A673 (cell line): ENCODE measurements at regions not wholly inside any gene's neighbourhood (a gene's known extent, or its start where the extent isn't known, plus 50 kb on each side); places are given as distances from the start of the nearest gene placed in this dataset.

ENCODE experiments used
- BruUV-seq: library from RNA; stranded (reverse); fragments of 400-500 nt; replicated peaks from 2 replicates; lab custom pipeline; 2021; lab: Mats Ljungman, UMichigan
- CTCF ChIA-PET: fragments of 300-600 bp; sonication (Branson Sonifier 250); formaldehyde crosslinking; loops from one replicate; lab custom pipeline; 2022; ENCODE audit warnings: antibody characterized with exemption; lab: Charles Lee
- POLR2A ChIA-PET: fragments of 300-600 bp; sonication (Branson Sonifier 250); formaldehyde crosslinking; loops from one replicate; lab custom pipeline; 2022; ENCODE audit warnings: antibody characterized with exemption; ENCODE audit not compliant: low non-redundant PET; lab: Charles Lee
- DNase-seq: peaks from one replicate; pipeline ENCODE4 v3.0.0-alpha.2; 2015; ENCODE audit warnings: low spot score
- H3K27ac ChIP-seq: fragments of 200-600 bp; sonication (generic); 2 replicates; pipeline ENCODE4 v1.5.1; 2016; ENCODE audit warnings: mixed run types, low read depth, mild to moderate bottlenecking, mixed read lengths, antibody characterized with exemption, low read length; ENCODE audit not compliant: poor library complexity, severe bottlenecking
- H3K27me3 ChIP-seq: fragments of 200-600 bp; sonication (generic); replicated peaks from 2 replicates; pipeline ENCODE4 v1.6.1; 2017; ENCODE audit warnings: mixed run types, low read depth, mild to moderate bottlenecking, mixed read lengths, antibody characterized with exemption, low read length; ENCODE audit not compliant: insufficient read depth, poor library complexity
- H3K36me3 ChIP-seq: fragments of 200-600 bp; sonication (generic); 2 replicates; pipeline ENCODE4 v1.6.1; 2016; ENCODE audit warnings: mixed run types, mild to moderate bottlenecking, mixed read lengths, antibody characterized with exemption, low read length; ENCODE audit not compliant: insufficient read depth, poor library complexity, severe bottlenecking
- H3K4me1 ChIP-seq: fragments of 200-600 bp; sonication (generic); 2 replicates; pipeline ENCODE4 v1.6.1; 2017; ENCODE audit warnings: mixed run types, mild to moderate bottlenecking, mixed read lengths, antibody characterized with exemption, low read length; ENCODE audit not compliant: insufficient read depth, poor library complexity, severe bottlenecking
- H3K4me3 ChIP-seq: fragments of 200-600 bp; sonication (generic); 2 replicates; pipeline ENCODE4 v1.5.1; 2016; ENCODE audit warnings: low read depth, mixed run types, mild to moderate bottlenecking, mixed read lengths, low read length; ENCODE audit not compliant: poor library complexity, severe bottlenecking
- H3K9me3 ChIP-seq: fragments of 200-600 bp; sonication (generic); 2 replicates; pipeline ENCODE4 v1.6.1; 2016; ENCODE audit warnings: mixed run types, low read depth, mild to moderate bottlenecking, mixed read lengths, antibody characterized with exemption, low read length; ENCODE audit not compliant: poor library complexity, severe bottlenecking
- EZH2 ChIP-seq: fragments of 200-600 bp; sonication (generic); IDR thresholded peaks from 2 replicates; pipeline ENCODE4 v1.6.1; 2017; ENCODE audit warnings: borderline replicate concordance, low read depth, mild to moderate bottlenecking, mixed read lengths, antibody characterized with exemption, low read length; ENCODE audit not compliant: poor library complexity, severe bottlenecking
- intact Hi-C: fragments of 100-400 bp; cut with micrococcal nuclease; formaldehyde crosslinking; loops from one replicate; pipeline ENCODE4 v1.10.0; 2022; ENCODE audit not compliant: unreplicated experiment
- TF ChIP-seq, protein P1 (sequence below): fragments of 300-800, 200-600 bp; sonication (generic); conservative IDR thresholded peaks from 2 replicates; pipeline ENCODE4 v1.5.1; 2017; ENCODE audit warnings: low read depth, mild to moderate bottlenecking, antibody characterized with exemption, low read length, moderate library complexity, mixed read lengths

DNA sequence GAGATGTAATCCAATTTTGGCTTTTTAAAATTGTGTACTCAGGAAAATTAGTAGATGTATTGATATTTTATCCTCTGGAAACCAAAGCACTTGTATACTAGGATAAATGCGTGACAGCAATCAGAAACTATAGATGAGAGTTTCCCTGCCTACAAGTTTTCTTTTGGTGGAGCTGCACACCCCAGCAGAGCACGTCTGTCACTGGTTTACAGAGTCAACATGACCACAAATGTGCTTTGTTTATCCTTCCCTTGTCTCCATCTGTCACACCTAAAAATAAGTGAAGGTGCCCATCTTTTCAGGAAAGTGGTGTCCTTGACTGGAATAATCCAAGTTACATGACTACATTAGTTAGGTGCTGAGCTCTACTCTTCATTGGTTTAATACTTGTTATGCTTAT is 210.4 kb upstream of the DSEL start:
- no peaks in the 10 kb centered on the region for H3K36me3 ChIP-seq
- CTCF ChIA-PET, result no interaction called here
- no peak for TF ChIP-seq EZH2
- TF ChIP-seq, protein P1, sequence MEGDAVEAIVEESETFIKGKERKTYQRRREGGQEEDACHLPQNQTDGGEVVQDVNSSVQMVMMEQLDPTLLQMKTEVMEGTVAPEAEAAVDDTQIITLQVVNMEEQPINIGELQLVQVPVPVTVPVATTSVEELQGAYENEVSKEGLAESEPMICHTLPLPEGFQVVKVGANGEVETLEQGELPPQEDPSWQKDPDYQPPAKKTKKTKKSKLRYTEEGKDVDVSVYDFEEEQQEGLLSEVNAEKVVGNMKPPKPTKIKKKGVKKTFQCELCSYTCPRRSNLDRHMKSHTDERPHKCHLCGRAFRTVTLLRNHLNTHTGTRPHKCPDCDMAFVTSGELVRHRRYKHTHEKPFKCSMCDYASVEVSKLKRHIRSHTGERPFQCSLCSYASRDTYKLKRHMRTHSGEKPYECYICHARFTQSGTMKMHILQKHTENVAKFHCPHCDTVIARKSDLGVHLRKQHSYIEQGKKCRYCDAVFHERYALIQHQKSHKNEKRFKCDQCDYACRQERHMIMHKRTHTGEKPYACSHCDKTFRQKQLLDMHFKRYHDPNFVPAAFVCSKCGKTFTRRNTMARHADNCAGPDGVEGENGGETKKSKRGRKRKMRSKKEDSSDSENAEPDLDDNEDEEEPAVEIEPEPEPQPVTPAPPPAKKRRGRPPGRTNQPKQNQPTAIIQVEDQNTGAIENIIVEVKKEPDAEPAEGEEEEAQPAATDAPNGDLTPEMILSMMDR, result no peak

DNA sequence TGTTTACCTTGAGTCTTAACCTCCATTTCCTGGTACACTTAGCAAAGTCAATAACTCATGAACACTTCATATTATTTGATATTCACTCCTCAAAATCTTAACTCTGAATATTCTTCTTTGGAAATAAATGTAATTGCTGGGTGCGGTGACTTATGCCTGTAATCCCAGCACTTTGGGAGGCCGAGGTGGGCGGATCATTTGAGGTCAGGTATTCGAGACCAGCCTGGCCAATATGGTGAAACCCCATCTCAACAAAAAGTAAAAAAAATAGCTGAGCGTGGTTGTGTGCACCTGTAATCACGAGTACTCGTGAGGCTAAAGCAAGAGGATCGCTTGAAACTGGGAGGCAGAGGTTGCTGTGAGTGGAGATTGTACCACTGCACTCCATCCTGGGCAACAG is 201.3 kb upstream of the DSEL start:
- H3K4me1 ChIP-seq, result no peaks in the 10 kb centered on the region
- H3K27ac ChIP-seq, result no peak overlapping the region
- H3K27me3 ChIP-seq, result no peaks in the 10 kb centered on the region
- no peak for DNase-seq
- ChIA-PET CTCF (no interaction called here), POLR2A (no interaction called here)
- H3K9me3 ChIP-seq, result no peaks in the 10 kb centered on the region
- no peak for TF ChIP-seq EZH2
- TF ChIP-seq, protein P1, result no peak
- no TSS peak for BruUV-seq
- no peaks in the 10 kb centered on the region for H3K36me3 ChIP-seq
- intact Hi-C loops, result no loop called here
- no peak overlapping the region for H3K4me3 ChIP-seq

More for the DNA sequence above, 210.4 kb upstream of the DSEL start:
- POLR2A ChIA-PET, result no interaction called here
- H3K4me1 ChIP-seq, result no peaks in the 10 kb centered on the region
- no peak overlapping the region for H3K4me3 ChIP-seq
- no peaks in the 10 kb centered on the region for H3K9me3 ChIP-seq
- intact Hi-C loops, result no loop called here
- no peak overlapping the region for H3K27ac ChIP-seq
- BruUV-seq, result no TSS peak
- DNase-seq, result no peak
- H3K27me3 ChIP-seq, result no peaks in the 10 kb centered on the region

DNA sequence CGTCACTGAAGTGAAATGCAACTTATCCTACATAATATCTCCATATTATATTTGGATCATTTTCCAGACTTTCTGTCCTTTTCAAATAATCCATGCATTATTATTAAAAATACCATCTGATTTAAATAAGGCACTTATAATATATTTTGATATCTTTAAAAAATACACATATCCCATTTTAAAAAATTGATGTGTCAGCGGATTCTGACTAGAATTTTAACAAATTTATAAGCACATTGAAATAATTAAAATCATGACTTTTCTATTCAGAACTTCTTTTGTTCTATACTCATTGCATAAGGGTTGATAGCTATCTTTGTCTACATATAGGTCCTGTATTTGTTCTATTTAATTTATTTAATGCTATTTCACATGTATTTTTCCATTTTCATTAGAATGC is 199.0 kb upstream of the DSEL start:
- no TSS peak for BruUV-seq
- Histone ChIP-seq H3K9me3 (no peaks in the 10 kb centered on the region), H3K4me1 (no peaks in the 10 kb centered on the region), H3K27me3 (no peaks in the 10 kb centered on the region), H3K27ac (no peak overlapping the region), H3K4me3 (no peak overlapping the region), H3K36me3 (no peaks in the 10 kb centered on the region)
- ChIA-PET CTCF (no interaction called here), POLR2A (no interaction called here)
- no peak for DNase-seq
- intact Hi-C loops, result no loop called here
- TF ChIP-seq EZH2, result no peak
- TF ChIP-seq, protein P1, result no peak
